HCT116 (cell line): ENCODE measurements at regions not wholly inside any gene's neighbourhood (a gene's known extent, or its start where the extent isn't known, plus 50 kb on each side); places are given as distances from the start of the nearest gene placed in this dataset.

Source experiments
- ATAC-seq: fragments of 200-7000 bp; cut with Tn5 transposase; 2 replicates; pipeline ENCODE4 v1.9.1; 2020; ENCODE audit warnings: mild to moderate bottlenecking, moderate library complexity
- BruUV-seq: library from RNA; stranded (reverse); fragments of 400-500 nt; replicated peaks from 2 replicates; lab custom pipeline; 2021; lab: Mats Ljungman, UMichigan
- CTCF ChIA-PET: fragments of 300-600 bp; sonication (Branson Sonifier 250); formaldehyde crosslinking; loops from one replicate; lab custom pipeline; 2021; ENCODE audit warnings: antibody characterized with exemption; lab: Charles Lee
- POLR2A ChIA-PET: fragments of 300-600, 350-600 bp; sonication (Branson Sonifier 250); formaldehyde crosslinking; loops from one replicate; lab custom pipeline; 2021; ENCODE audit warnings: antibody characterized with exemption; lab: Charles Lee
- RAD21 ChIA-PET, 2 experiments: fragments of 300-600 bp; sonication (Branson Sonifier 250); formaldehyde crosslinking; loops; one replicate each; lab custom pipeline; 2023; ENCODE audit warnings: low total read pairs in 2 of 2; ENCODE audit not compliant: uncharacterized antibody in 2 of 2, unreplicated experiment in 2 of 2, low non-redundant PET in 1 of 2; lab: Charles Lee
- DNase-seq: peaks from one replicate; pipeline ENCODE4 v3.0.0-alpha.2; 2010; ENCODE audit warnings: low read depth, low spot score
- H2AFZ ChIP-seq: fragments of 200-600 bp; shearing (Covaris generic), sonication (generic); 2 replicates; pipeline ENCODE4 v1.6.1; 2017; ENCODE audit warnings: low read depth, mixed run types, mixed read lengths, antibody characterized with exemption, low read length; ENCODE audit not compliant: poor library complexity, severe bottlenecking
- H3K27ac ChIP-seq: 2 replicates; pipeline ENCODE4 v1.5.1; 2012; ENCODE audit warnings: low read depth, low read length
- H3K27me3 ChIP-seq: fragments of 200-600 bp; sonication (generic); 2 replicates; pipeline ENCODE4 v1.6.1; 2016; ENCODE audit warnings: mixed run types, low read length, mixed read lengths; ENCODE audit not compliant: insufficient read depth
- H3K36me3 ChIP-seq, 2 experiments: fragments of 200-500 bp in 1 of 2; fragments of 200-600 bp in 1 of 2; sonication (Bioruptor generic) in 1 of 2; sonication (generic) in 1 of 2; 2 replicates each; pipeline versions ENCODE4 v1.5.1 to v1.6.1; 2014 to 2016; ENCODE audit warnings: low read length in 2 of 2, inconsistent platforms in 1 of 2, mixed read lengths in 1 of 2, mixed run types in 1 of 2; ENCODE audit not compliant: insufficient read depth in 2 of 2, control insufficient read depth in 1 of 2
- H3K4me1 ChIP-seq, 2 experiments: fragments of 200-600 bp in 1 of 2; sonication (generic) in 1 of 2; 2 replicates each; pipeline versions ENCODE4 v1.5.1 to v1.6.1; 2012 to 2017; ENCODE audit warnings: low read length in 2 of 2, inconsistent platforms in 1 of 2, mild to moderate bottlenecking in 1 of 2, mixed read lengths in 1 of 2, mixed run types in 1 of 2, moderate library complexity in 1 of 2; ENCODE audit not compliant: insufficient read depth in 2 of 2, control insufficient read depth in 1 of 2
- H3K4me2 ChIP-seq: fragments of 200-600 bp; sonication (generic); 2 replicates; pipeline ENCODE4 v1.6.1; 2017; ENCODE audit warnings: mixed run types, low read length, mixed read lengths
- H3K4me3 ChIP-seq, 2 experiments: fragments of 200-600 bp in 1 of 2; sonication (generic) in 1 of 2; replicated peaks in 1 of 2; 2 replicates each; pipeline ENCODE4 v1.5.1; 2011 to 2016; ENCODE audit warnings: low read length in 2 of 2, control low read depth in 1 of 2, low read depth in 1 of 2, mild to moderate bottlenecking in 1 of 2, mixed read lengths in 1 of 2, mixed run types in 1 of 2
- H3K79me2 ChIP-seq: fragments of 200-600 bp; sonication (generic); 2 replicates; pipeline ENCODE4 v1.6.1; 2017; ENCODE audit warnings: mild to moderate bottlenecking, mixed run types, low read length, moderate library complexity, mixed read lengths; ENCODE audit not compliant: insufficient read depth
- H3K9ac ChIP-seq: fragments of 200-600 bp; sonication (generic); 2 replicates; pipeline ENCODE4 v1.6.1; 2016; ENCODE audit warnings: low read length, mixed read lengths
- H3K9me2 ChIP-seq: fragments of 200-600 bp; sonication (generic), shearing (Covaris generic); 2 replicates; pipeline ENCODE4 v1.6.1; 2017; ENCODE audit warnings: mixed run types, mild to moderate bottlenecking, moderate library complexity; ENCODE audit not compliant: insufficient read depth
- H3K9me3 ChIP-seq, 2 experiments: fragments of 200-500 bp in 1 of 2; fragments of 200-600 bp in 1 of 2; sonication (Bioruptor generic) in 1 of 2; sonication (generic) in 1 of 2; 2 replicates each; pipeline ENCODE4 v1.6.1; 2014 to 2017; ENCODE audit warnings: low read length in 2 of 2, mixed read lengths in 2 of 2, inconsistent platforms in 1 of 2, low read depth in 1 of 2, mild to moderate bottlenecking in 1 of 2, mixed run types in 1 of 2, moderate library complexity in 1 of 2; ENCODE audit not compliant: control insufficient read depth in 1 of 2, insufficient read depth in 1 of 2
- H4K20me1 ChIP-seq: fragments of 200-600 bp; sonication (generic), shearing (Covaris generic); 2 replicates; pipeline ENCODE4 v1.6.1; 2017; ENCODE audit warnings: mixed run types, mild to moderate bottlenecking, moderate library complexity; ENCODE audit not compliant: insufficient read depth
- CBX3 ChIP-seq: IDR thresholded peaks from 2 replicates; pipeline ENCODE4 v1.6.1; 2012; ENCODE audit warnings: low read depth
- EGR1 ChIP-seq: IDR thresholded peaks from 2 replicates; pipeline ENCODE4 v1.6.1; 2012; ENCODE audit warnings: low read depth
- ELF1 ChIP-seq: IDR thresholded peaks from 2 replicates; pipeline ENCODE4 v1.6.1; 2012; ENCODE audit warnings: low read depth, borderline replicate concordance
- FOSL1 ChIP-seq: IDR thresholded peaks from 2 replicates; pipeline ENCODE4 v1.6.1; 2012; ENCODE audit warnings: low read depth
- JUND ChIP-seq: IDR thresholded peaks from 2 replicates; pipeline ENCODE4 v1.6.1; 2012
- POLR2A ChIP-seq: IDR thresholded peaks from 2 replicates; pipeline ENCODE4 v1.7.0; 2011; ENCODE audit warnings: borderline replicate concordance; ENCODE audit not compliant: insufficient read depth, insufficient read length; ENCODE audit errors: extremely low read depth
- POLR2AphosphoS5 ChIP-seq: IDR thresholded peaks from 2 replicates; pipeline ENCODE4 v1.6.1; 2011; ENCODE audit warnings: mild to moderate bottlenecking, low read depth, low read length, moderate library complexity
- RAD21 ChIP-seq: IDR thresholded peaks from 2 replicates; pipeline ENCODE4 v1.6.1; 2012; ENCODE audit warnings: low read depth, mild to moderate bottlenecking
- SP1 ChIP-seq: IDR thresholded peaks from 2 replicates; pipeline ENCODE4 v1.6.1; 2012; ENCODE audit warnings: low read depth
- SRF ChIP-seq: IDR thresholded peaks from 2 replicates; pipeline ENCODE4 v1.6.1; 2012; ENCODE audit warnings: low read depth
- YY1 ChIP-seq: IDR thresholded peaks from 2 replicates; pipeline ENCODE4 v1.6.1; 2011; ENCODE audit warnings: low read length, low read depth, moderate library complexity, mild to moderate bottlenecking; ENCODE audit not compliant: insufficient replicate concordance; ENCODE audit errors: extremely low read depth
- ZFX ChIP-seq: fragments of 450-650 bp; IDR thresholded peaks from 2 replicates; pipeline ENCODE4 v1.6.1; 2017
- intact Hi-C: fragments of 100-400 bp; cut with micrococcal nuclease; formaldehyde crosslinking; loops from 2 replicates; pipeline ENCODE4 v1.10.0; 2022
- TF ChIP-seq, protein P1 (sequence below): IDR thresholded peaks from 2 replicates; pipeline ENCODE4 v1.6.1; 2011; ENCODE audit warnings: mild to moderate bottlenecking, low read length, moderate library complexity; ENCODE audit not compliant: insufficient replicate concordance; ENCODE audit errors: extremely low read depth
- TF ChIP-seq, protein P2 (sequence below): IDR thresholded peaks from 2 replicates; pipeline ENCODE4 v1.6.1; 2012
- TF ChIP-seq, protein P3 (sequence below): IDR thresholded peaks from 2 replicates; pipeline ENCODE4 v1.6.1; 2012

DNA sequence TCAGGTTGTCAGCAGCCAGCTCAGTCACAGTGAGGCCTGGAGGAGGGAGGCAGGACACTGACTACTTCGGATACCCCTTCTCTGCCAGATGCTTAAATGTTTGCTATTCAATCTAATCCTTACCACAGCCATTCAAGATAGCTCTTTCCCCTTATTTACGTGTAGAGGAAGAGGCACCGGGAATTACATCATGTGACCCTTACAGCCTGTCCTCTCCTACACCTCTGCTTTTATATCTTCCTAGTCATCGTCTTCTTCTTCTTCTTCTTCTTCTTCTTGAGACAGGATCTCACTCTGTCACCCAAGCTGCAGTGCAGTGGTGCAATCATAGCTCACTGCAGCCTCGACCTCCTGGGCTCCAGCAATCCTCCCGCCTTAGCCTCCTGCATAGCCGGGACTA is 148.1 kb upstream of the NEDD9 start:
- Histone ChIP-seq H3K4me2 (no peak overlapping the region), H3K9ac (no peak overlapping the region), H3K79me2 (no peaks in the 10 kb centered on the region), H3K27ac (no peak overlapping the region), H3K36me3 (no peaks in the 10 kb centered on the region), H3K9me3 (no peaks in the 10 kb centered on the region), H3K9me2 (no peaks in the 10 kb centered on the region), H3K27me3 (peaks cover 7% of the 10 kb centered on the region; the same call in 1 of the 2 replicates), H2AFZ (no peak overlapping the region), H3K4me1 (no peaks in the 10 kb centered on the region), H4K20me1 (no peaks in the 10 kb centered on the region), H3K4me3 (no peak overlapping the region)
- TF ChIP-seq, protein P1, sequence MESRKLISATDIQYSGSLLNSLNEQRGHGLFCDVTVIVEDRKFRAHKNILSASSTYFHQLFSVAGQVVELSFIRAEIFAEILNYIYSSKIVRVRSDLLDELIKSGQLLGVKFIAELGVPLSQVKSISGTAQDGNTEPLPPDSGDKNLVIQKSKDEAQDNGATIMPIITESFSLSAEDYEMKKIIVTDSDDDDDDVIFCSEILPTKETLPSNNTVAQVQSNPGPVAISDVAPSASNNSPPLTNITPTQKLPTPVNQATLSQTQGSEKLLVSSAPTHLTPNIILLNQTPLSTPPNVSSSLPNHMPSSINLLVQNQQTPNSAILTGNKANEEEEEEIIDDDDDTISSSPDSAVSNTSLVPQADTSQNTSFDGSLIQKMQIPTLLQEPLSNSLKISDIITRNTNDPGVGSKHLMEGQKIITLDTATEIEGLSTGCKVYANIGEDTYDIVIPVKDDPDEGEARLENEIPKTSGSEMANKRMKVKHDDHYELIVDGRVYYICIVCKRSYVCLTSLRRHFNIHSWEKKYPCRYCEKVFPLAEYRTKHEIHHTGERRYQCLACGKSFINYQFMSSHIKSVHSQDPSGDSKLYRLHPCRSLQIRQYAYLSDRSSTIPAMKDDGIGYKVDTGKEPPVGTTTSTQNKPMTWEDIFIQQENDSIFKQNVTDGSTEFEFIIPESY = no peak
- TF ChIP-seq CBX3 (no peak), ELF1 (no peak), POLR2AphosphoS5 (no peak), RAD21 (no peak), EGR1 (no peak), SP1 (no peak), FOSL1 (no peak), ZFX (no peak), SRF (no peak), JUND (no peak), POLR2A (no peak), YY1 (no peak)
- TF ChIP-seq, protein P2, sequence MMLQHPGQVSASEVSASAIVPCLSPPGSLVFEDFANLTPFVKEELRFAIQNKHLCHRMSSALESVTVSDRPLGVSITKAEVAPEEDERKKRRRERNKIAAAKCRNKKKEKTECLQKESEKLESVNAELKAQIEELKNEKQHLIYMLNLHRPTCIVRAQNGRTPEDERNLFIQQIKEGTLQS = no peak
- TF ChIP-seq, protein P3, sequence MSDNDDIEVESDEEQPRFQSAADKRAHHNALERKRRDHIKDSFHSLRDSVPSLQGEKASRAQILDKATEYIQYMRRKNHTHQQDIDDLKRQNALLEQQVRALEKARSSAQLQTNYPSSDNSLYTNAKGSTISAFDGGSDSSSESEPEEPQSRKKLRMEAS = no peak
- BruUV-seq = no TSS peak
- intact Hi-C loops = no loop called here
- ChIA-PET RAD21 (no interaction called here), CTCF (no interaction called here), POLR2A (no interaction called here)
- DNase-seq (no peak), ATAC-seq (no peak)
